Left lung (tissue), 4 donors: ENCODE measurements at regions not wholly inside any gene's neighbourhood (a gene's known extent, or its start where the extent isn't known, plus 50 kb on each side); places are given as distances from the start of the nearest gene placed in this dataset.
A peak's percentile ranks its signal among the peaks of the same experiment; 100 is the strongest.

Experiments used
- ATAC-seq: fragments of 200-7000 bp; cut with Tn5 transposase; one replicate; pipeline ENCODE4 v1.9.1; 2020; ENCODE audit warnings: moderate library complexity
- DNase-seq, 4 donors: peaks; one replicate each; pipeline ENCODE4 v3.0.0-alpha.2; 2013 to 2020
- H3K27ac ChIP-seq, 2 donors: fragments of 200-600 bp; sonication (generic) in 1 of 2; one replicate each; pipeline versions ENCODE4 v1.5.0 to v1.8.0; 2020 to 2021
- H3K27me3 ChIP-seq, 2 donors: fragments of 200-600 bp; sonication (generic) in 1 of 2; one replicate each; pipeline versions ENCODE4 v1.5.0 to v1.8.0; 2020 to 2021
- H3K36me3 ChIP-seq, 2 donors: fragments of 200-600 bp; sonication (generic) in 1 of 2; one replicate each; pipeline versions ENCODE4 v1.5.0 to v1.8.0; 2020 to 2021
- H3K4me1 ChIP-seq, 2 donors: fragments of 200-600 bp; one replicate each; pipeline ENCODE4 v1.8.0; 2021
- H3K4me3 ChIP-seq, 2 donors: fragments of 200-600 bp; sonication (generic) in 1 of 2; one replicate each; pipeline versions ENCODE4 v1.5.0 to v1.8.0; 2020 to 2021; ENCODE audit warnings: mild to moderate bottlenecking in 1 of 2
- H3K9me3 ChIP-seq, 2 donors: fragments of 200-600 bp; sonication (generic) in 1 of 2; one replicate each; pipeline versions ENCODE4 v1.5.0 to v1.8.0; 2020 to 2021
- CTCF ChIP-seq, 2 donors: fragments of 200-600 bp; sonication (generic) in 1 of 2; IDR thresholded peaks; one replicate each; pipeline versions ENCODE4 v1.5.0 to v1.8.0; 2021; ENCODE audit warnings: antibody characterized with exemption in 2 of 2
- intact Hi-C, 2 donors: fragments of 100-400 bp; cut with DNase I; formaldehyde crosslinking; loops; one replicate each; pipeline versions ENCODE4 v1.11.2 to v1.14.2; 2022
- donor health status: DM: no; HTN: yes; CAD: no.
- donor health status: DM: no; HTN: no; CAD: no.

- no peak for ATAC-seq
- Histone ChIP-seq H3K27me3 (no peaks in the 10 kb centered on the region), H3K36me3 (no peaks in the 10 kb centered on the region), H3K27ac (no peak overlapping the region), H3K4me3 (no peak overlapping the region), H3K4me1 (no peaks in the 10 kb centered on the region), H3K9me3 (no peaks in the 10 kb centered on the region)
- no peak for TF ChIP-seq CTCF (IDR thresholded peaks at IDR 0.05)
- intact Hi-C loops = no loop called here
- no peak for DNase-seq
Observed at GRCh38 chr18:38466426-38466825, 900.8 kb upstream of the CELF4 start.

- no peak overlapping the region for H3K4me3 ChIP-seq
- no peak for TF ChIP-seq CTCF (IDR thresholded peaks at IDR 0.05)
- intact Hi-C loops = no loop called here
- DNase-seq = no peak
- H3K27me3 ChIP-seq = no peaks in the 10 kb centered on the region
- no peak for ATAC-seq
- no peaks in the 10 kb centered on the region for H3K36me3 ChIP-seq
- H3K4me1 ChIP-seq = no peaks in the 10 kb centered on the region
- no peaks in the 10 kb centered on the region for H3K9me3 ChIP-seq
- no peak overlapping the region for H3K27ac ChIP-seq
Observed at GRCh38 chr18:38464024-38464423, 898.4 kb upstream of the CELF4 start.

GRCh38 chr18:38460657-38461056 lies 895.1 kb upstream of the CELF4 start:
- DNase-seq = no peak
- no peaks in the 10 kb centered on the region for H3K36me3 ChIP-seq
- H3K27me3 ChIP-seq = no peaks in the 10 kb centered on the region
- H3K9me3 ChIP-seq = no peaks in the 10 kb centered on the region
- ATAC-seq = no peak
- no peak overlapping the region for H3K27ac ChIP-seq
- no peak overlapping the region for H3K4me3 ChIP-seq
- no peak for TF ChIP-seq CTCF (IDR thresholded peaks at IDR 0.05)
- H3K4me1 ChIP-seq = no peaks in the 10 kb centered on the region
- intact Hi-C loops = no loop called here

GRCh38 chr18:38459131-38459994 lies 893.8 kb upstream of the CELF4 start:
- Histone ChIP-seq H3K4me3 (no peak overlapping the region), H3K9me3 (no peaks in the 10 kb centered on the region), H3K27me3 (no peaks in the 10 kb centered on the region), H3K36me3 (no peaks in the 10 kb centered on the region), H3K4me1 (no peaks in the 10 kb centered on the region), H3K27ac (no peak overlapping the region)
- ATAC-seq (no peak), DNase-seq (peak in 1 of 4 donors; percentile 25)
- intact Hi-C loops = no loop called here
- TF ChIP-seq CTCF (IDR thresholded peaks at IDR 0.05) = no peak

- Histone ChIP-seq H3K9me3 (no peaks in the 10 kb centered on the region), H3K4me1 (no peaks in the 10 kb centered on the region), H3K27me3 (no peaks in the 10 kb centered on the region), H3K4me3 (no peak overlapping the region), H3K36me3 (no peaks in the 10 kb centered on the region), H3K27ac (no peak overlapping the region)
- TF ChIP-seq CTCF (IDR thresholded peaks at IDR 0.05) = no peak
- intact Hi-C loops = no loop called here
- ATAC-seq (no peak), DNase-seq (no peak)
Observed at GRCh38 chr18:38458698-38459097, 893.1 kb upstream of the CELF4 start.
